DMS53 (cell line): ENCODE measurements at regions not wholly inside any gene's neighbourhood (a gene's known extent, or its start where the extent isn't known, plus 50 kb on each side); places are given as distances from the start of the nearest gene placed in this dataset.

Experiments used
- DNase-seq: peaks from one replicate; lab custom pipeline; 2025; lab: John Stamatoyannopoulos, UW

DNA sequence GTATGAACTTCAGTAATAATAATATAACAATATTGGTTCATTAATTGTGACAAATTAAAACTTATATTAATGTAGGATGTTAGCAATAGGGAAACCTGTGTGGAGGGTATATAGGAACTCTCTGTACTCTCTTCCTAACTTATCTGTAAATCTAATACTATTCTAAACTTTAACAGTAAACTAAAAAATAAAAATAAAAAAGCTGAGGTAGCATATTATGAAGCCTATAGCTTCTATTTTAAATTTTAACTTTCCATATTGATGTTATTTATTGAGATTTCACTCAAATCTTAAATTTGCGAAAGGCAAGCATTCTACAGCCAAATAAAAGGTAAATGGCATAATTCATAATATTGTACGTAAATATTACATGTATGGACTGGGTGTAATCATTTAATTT, 326.4 kb downstream of the MEI4 start:
- no peak for DNase-seq

DNA sequence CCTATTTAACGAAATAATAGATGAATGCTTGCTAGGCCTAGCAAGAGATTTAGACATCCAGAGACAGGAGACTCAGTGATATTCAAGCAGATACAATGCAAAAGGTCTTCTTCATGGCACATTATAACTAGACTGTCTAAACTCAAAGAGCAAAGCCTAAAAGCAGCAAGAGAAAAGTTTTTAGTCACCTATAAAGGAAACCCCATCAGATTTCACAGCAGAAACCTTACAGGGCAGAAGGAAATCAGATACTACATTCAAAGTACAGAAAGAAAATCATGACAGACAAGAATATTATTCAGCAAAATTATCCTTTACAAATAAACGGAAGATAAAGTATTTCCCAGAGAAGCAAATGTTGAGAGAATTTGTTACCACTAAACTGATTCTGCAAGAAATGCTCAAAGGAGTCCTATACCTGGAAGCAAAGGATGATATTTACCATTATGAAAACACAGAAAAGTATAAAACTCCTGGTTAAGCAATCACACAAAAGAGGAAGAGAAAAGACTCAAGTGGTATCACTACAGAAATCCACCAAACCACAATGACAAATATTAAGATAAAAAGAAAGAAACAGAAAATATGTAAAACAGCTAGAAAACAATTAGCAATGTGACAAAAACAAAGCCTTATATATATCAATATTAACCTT, 333.7 kb downstream of the MEI4 start:
- DNase-seq = no peak

DNA sequence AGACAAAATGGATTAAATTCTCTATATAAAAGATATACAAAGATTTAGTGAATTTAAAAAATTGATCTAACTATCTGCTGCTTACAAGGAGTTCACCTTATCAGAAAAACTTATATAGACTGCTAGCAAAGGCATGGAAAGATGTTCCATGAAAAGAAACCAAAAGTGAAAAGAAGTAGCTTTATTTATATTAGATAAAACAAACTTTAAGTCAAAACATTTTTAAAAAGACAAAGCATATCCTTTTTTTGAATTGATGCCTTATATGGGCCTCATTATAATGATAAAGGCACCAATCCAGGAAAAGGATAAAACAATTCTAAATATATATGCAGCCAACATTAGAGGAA, 334.2 kb downstream of the MEI4 start:
- DNase-seq = no peak

DNA sequence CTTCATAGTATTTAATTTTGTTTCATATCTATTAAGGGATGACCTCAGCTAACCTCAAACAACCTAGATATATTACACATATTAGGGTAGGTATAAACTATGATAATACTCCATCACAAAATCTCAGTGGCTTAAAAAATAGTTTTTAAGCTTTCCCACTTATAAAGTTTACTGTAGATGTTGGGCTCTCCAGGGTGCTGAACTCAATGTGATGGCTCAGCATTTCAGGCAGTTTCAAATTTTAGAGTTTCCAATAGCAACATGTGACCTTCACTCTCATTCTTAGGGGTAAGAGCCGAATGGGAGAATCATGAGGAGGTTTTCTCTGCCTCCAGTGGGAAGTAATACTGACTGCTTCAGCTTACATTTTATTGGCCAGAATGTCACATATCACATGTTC, 357.3 kb downstream of the MEI4 start:
- DNase-seq = no peak

DNA sequence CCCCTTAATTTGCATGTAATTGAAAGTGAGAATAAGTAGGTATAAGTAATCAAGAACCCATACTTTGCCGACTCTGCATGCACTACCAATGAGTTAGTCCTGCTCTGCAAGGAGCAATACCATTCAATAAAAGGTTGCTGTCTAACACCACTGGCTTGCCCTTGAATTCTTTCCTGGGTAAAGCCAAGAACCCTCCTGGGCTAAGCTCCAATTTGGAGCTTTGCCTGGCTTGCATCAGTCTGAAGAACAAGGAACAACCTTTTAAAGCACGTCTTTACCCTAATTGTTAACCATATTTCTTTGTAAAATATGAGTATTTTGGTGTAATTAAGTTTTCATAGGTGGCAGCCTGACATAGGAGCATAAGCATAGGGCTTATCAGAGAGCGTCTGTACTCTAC, 367.7 kb downstream of the MEI4 start:
- no peak for DNase-seq

DNA sequence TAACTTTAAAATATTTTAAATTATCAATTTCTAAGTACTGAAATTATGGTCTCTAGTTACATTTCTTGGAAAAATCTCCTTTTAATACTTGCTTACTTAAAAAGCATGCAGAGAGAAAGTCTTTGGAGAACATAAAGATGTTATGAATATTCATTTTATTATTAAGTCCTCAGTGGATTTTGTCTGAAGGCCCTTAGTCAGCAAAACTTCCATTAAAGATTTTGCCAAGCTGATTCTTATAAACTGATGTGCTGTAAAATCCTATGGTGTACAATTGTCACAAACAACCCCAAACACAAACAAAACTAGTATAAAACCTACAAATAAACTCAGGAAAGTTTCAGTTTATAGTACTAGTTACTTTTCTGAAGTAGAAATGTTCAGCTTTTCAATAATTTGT, 372.7 kb downstream of the MEI4 start:
- DNase-seq = no peak

DNA sequence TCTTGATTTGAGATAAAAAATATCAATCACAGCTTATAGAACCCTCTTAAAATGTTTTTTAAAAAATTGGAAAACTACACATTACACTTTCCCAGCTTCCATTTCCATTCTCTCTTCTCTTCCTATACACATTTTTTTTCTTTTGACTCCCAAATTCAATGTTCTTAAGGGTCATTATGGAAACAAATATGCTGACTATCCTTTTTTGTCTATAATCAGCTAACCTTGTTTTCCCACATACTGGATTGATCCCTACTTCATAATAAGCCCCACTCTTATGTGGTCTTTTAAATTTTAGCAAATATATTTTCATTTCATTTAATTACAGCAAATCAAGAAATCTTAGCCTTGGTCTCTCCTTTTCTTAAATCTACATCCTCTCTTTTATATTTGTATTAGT, 378.4 kb downstream of the MEI4 start:
- DNase-seq = no peak

DNA sequence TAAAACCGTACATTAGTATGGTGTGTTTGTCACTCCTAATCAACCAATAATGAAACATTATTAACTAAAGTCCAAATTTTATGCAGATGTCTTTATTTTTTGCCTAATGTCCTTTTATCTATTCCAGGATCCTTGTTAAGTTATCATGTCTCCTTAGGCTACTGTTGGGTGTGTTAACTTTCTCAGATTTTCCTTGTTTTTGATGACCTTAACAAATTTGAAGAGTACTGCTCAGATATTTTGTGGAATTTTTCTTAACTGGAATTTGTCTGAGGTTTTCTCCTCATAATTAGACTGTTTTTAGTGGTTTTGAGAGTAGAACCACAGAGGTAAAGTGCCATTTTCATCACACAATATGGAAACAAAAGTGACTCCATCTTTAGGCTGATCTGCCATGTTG, 406.3 kb downstream of the MEI4 start:
- no peak for DNase-seq

DNA sequence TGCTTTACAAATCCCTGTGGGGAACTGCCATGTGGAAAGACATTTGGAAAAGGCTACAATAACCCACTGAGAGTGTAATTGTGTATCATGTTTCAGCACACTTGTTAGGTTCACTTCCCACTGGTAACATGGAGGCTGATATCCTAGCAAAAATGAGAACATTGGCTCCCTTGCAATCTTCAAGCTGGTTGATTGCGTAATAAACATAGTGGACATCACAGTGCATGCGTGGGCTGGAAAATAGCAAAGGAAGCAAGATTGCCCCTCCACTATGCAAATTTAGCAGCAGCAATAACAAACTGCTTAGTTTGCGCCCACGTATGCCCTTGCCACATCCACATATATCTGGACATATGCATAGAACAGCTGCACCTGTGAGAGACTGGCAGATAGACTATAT, 410.2 kb downstream of the MEI4 start:
- no peak for DNase-seq

DNA sequence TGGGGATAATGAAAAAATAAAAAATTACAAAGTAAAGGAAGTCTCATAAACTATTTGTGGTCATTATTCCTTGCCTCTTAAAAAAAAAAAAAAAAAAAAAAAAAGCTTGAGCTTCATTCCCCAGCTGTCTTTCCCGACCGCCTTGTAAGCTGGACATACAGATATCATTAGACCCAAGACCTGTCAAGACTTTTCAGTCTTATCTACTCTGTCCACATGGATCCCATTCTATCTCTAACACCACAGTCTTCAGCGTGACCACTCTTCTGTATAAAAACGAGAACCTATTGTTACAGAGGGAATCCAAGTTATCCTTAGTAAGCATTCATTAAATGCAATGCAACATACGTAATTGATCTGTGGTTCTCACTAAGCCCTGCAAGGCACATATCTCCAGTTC, 423.5 kb downstream of the MEI4 start:
- no peak for DNase-seq

DNA sequence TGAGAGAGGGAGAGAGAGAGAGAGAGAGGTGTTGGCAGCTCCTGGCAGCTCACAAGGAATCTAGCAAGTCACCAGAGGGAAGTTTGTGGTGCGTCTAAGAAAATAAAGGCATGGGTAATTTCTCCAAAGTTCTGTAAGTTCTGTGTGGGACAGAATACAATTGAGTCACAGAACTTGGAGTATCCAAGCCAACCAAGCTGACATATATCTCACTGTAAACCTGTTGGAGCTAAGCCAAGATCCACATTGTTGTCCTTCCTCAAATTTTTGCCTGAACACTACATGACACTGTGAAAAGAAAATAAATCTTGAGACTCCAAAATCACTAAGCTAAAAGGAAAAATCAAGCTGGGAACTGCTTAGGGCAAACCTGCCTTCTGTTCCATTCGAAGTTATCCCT, 436.7 kb downstream of the MEI4 start:
- DNase-seq = no peak

DNA sequence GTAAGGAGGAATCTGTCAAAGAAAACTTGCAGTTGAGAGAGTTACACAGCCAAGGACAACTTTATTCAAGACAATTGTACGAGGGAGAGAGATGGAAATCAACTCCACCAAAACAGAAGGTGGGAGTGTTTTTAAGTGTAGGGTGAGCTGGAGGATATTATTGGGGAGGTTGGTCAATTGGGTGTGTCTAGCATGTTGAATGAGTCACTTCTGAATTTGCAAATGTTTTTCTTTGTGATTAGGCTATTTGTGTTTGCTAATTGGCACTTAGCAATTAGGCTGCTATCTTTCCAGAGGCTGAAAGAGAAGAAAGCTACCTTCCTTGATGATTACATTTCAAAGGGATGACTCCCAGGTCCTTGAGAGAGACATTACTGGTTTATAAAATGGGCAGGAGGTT, 441.1 kb downstream of the MEI4 start:
- DNase-seq = no peak

DNA sequence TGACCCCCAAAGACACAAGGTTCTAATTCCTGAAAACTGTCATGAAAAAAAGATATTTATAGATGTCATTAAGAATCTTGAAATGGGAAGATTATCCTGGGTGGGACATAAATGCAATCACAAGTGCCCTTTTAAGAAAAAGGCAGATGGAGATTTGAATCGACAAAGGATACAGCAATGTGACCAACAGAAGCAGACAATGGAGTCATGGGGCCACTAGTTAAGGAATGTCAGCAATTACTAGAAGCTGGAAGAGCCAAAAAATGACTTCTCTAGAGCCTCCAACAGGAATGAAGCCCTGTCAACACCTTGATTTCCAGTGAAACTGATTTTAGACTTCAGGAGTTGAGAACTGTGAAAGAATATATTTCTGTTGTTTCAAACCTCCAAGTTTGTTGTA, 448.5 kb downstream of the MEI4 start:
- DNase-seq = no peak

DNA sequence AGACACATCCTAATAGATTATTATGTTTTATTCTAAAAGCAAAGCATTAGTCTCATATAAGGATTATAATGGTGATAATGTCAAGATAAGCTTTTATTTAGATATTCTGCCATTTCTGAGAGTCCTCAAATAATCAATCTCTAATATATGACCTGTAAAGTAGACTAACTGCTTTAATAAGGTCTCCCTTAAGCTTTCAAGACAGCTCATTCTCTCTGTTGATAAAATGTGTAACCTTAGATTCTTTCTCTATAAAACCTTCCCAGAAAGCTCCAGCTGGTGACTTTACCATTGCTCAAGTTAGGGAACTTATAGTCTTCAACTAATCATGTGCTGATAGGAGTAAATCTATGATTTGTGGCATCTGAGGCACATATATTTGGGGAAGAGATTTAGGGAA, 457.8 kb downstream of the MEI4 start:
- no peak for DNase-seq

DNA sequence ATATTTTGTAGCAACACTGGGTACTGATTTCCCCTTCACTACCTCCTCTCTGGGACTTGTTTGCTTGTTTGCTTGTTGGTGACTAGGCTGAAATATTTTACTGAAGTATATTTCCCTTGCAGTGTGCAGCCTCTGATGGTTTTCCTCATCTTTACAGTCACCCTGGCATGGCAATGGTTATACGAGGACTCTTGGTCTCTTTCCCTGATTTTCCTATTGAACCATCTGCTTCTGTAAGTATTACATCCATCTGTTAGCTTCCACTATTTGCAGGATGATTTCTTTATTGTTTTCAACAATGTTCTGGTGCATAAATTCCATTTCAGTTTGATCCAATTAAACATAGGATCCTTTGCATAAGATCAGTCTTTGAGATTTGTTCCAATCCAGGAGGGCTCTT, 465.1 kb downstream of the MEI4 start:
- no peak for DNase-seq

DNA sequence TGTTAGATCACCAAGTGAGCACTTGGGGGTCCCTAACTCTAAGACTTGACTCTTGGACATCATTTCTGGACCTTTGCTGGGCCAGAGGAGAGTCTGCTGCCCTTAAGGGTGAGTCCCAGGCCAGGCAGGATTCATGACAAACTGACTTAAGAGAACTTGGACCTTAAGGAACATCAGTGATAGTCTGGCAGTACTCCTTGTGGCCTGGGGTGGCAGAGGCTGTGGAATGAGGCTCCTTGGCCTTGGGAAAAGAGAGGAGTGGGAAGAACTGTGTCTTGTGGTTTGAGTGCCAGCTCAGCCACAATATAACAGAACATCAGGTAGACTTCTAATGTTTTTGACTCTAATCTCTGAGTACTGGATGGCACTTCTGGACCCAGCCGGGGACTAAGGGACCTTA, 478.7 kb downstream of the MEI4 start:
- DNase-seq = no peak

DNA sequence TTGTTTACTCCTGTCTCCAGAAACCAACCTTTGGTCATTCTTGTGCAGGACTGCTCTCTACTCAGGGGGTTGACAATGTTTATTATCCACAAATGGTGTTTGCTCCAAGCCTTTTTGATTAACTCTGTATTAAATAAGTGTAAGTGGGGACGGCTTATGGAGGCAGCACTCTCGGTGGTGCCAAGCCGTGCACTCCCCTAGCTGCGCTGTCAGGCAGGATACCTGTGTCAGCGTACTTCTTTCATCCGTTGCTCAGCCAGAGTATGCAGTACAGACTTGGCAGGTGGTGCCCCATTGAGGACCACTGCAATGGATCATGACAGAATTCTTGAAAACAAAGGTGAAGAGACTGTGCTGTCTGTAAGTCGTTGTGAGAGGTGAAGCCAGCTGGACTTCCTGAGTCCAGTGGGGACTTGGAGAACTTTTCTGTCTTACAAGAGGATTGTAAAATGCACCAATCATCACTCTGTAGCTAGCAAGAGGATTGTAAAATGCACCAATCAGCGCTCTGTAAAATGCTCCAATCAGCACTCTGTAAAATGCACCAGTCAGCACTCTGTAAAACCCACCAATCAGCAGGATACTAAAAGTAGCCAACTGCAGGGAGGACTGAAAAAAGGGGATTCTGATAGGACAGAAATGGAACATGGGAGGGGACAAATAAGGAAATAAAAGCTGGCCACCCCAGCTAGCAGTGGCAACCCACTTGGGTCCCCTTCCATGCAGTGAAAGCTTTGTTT, 480.0 kb downstream of the MEI4 start:
- DNase-seq = no peak

DNA sequence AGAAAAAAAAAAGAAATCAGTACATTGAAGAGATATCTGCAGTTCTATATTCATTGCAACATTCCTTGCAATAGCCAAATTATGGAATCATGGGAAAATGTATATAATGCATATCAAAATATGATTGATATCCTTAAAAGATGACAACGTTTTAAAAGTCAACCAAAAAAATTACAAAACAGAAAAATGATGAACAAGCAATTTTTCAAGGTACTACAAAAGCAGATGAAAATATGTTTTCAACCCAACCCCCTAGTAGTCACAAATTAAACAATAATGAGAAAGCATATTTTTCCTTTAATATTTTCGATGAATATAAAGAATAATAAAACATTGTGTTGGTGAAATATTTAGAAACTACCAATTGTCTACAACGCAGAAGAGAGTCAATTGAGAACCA, 497.6 kb downstream of the MEI4 start:
- DNase-seq = no peak

DNA sequence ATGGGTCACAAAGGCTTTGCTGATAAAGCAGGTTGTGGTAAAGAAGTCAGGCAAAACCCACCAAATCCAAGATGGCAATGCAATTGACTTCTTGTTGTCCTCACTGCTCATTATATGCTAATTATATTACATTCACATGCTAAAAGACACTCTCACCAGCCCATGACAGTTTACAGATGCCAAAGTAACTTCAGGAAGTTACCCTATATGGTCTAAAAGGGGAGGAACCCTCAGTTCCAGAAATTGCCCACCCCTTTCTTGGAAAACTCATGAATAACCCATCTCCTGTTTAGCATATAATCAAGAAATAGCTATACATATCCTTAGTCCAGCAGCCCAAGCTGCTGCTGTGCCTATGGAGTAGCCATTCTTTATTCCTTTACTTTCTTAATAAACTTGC, 501.1 kb downstream of the MEI4 start:
- no peak for DNase-seq

DNA sequence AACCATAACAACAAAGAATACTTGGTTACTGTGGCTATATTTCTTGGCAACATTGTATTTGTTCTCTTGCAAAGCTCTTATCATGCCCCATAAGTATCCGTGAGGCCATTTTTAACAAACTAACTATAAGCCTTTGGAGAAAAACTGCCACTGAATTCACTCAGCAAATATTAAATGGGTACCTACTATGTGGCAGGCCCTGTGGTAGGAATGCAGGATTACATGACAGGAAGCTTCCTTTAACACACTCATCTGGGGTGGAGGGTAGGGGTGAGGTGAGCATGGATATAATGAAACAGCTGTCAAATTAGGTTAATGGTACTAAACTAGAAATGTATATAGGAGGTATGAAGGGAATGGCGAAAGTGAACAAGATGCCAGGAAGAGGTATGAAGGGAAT, 504.8 kb downstream of the MEI4 start:
- DNase-seq = no peak

DNA sequence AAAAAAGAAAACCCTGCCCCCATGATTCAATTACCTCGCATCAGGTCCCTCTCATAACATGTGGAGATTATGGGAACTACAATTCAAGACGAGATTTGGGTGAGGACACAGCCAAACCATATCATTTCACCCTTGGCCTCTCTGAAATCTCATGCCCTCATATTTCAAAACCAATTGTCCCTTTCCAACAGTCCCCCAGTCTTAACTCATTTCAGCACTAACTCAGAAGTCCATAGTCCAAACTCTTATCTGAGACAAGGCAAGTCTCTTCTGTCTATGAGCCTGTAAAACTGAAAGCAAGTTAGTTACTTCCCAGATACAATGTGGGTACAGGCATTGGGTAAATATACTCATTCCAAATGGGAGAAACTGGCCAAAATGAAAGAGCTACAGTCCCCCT, 536.1 kb downstream of the MEI4 start:
- no peak for DNase-seq

DNA sequence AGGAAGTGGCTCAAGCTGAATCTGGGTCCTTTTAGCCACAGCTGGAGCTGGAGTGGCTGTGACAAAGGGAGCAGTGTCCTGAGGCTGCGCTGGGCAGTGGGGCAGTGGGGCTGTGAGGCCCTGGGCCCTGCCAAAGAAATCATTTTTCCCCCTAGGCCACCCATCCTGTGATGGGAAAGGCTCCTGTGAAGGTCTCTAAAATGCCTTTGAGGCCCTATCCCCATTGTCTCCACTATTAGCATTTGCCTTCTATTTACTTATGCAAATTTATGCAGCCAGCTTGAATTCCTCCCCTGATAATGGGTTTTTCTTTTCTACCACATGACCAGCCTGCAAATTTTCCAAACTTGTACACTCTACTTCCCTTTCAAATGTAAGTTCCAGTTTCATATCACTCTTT, 539.2 kb downstream of the MEI4 start:
- DNase-seq = no peak

DNA sequence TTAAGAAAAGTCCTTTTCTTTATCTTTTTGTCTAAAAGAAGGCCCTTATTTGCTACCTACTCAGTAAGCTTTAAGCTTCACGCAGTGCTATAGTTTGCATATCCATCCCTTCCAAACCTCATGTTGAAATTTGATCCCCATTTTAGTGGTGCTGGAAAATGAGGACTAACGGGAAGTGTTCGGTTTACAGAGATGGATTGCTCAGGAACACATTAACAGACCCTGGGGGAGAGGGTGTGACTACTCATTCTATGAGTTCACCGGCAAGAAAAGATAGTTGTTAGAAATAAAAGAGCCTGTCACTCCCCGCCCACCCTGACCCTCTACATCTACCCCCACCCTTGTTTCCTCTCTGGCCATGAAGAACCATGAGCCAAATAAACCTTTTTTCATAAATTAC, 546.2 kb downstream of the MEI4 start:
- no peak for DNase-seq

DNA sequence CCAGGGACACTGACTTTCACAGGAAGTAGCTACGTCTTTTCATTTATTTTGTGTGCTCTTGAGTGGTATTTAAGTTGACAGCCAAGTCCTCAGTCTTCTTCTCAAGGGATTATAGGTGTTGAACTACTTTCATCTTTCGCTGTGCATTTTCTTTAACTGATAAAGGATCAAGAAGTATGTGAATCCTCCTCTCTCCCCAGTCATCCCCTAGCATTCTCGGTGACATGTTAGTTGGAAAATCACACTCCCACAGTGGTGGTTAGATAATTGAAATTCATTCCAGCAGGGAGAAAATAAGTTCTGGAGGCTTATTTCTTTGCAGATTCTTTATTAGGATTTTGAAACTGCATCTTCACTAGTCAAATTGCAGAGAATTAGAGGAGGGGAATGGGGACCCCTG, 569.4 kb downstream of the MEI4 start:
- DNase-seq = no peak
